ENCODE measurements at regions not wholly inside any gene's neighbourhood (a gene's known extent, or its start where the extent isn't known, plus 50 kb on each side); places are given as distances from the start of the nearest gene placed in this dataset.

GRCh38 chr7:86966916-86967315 is 92.5 kb downstream of the ELAPOR2 start:
- intact Hi-C loops (cut with micrococcal nuclease) = no loop called here
- H3K4me2 ChIP-seq (ENCODE audit: low read length) = no peak overlapping the region
- no peaks in the 10 kb centered on the region for H3K4me1 ChIP-seq (ENCODE audit: control insufficient read depth in 1 of 2, insufficient read depth in 2 of 2, low read length in 2 of 2)
- peaks cover 6% of the 10 kb centered on the region; the same call in 1 of the 2 replicates for H3K79me2 ChIP-seq (ENCODE audit: insufficient read depth, low read length)
- H2AFZ ChIP-seq (ENCODE audit: low read depth, low read length, poor library complexity, severe bottlenecking) = no peak overlapping the region
- no TSS peak for BruUV-seq (replicated peaks)
- no peaks in the 10 kb centered on the region for H4K20me1 ChIP-seq (ENCODE audit: insufficient read depth)
- DNase-seq (ENCODE audit: low read depth, low spot score) = no peak
- no peak overlapping the region for H3K4me3 ChIP-seq (replicated peaks in 1 of 2; ENCODE audit: low read depth in 1 of 2, low read length in 2 of 2)
- RAD21 ChIA-PET (ENCODE audit: low non-redundant PET in 1 of 2, low total read pairs in 2 of 2, uncharacterized antibody in 2 of 2, unreplicated experiment in 2 of 2) = no interaction called here
- no peaks in the 10 kb centered on the region for H3K36me3 ChIP-seq (ENCODE audit: control insufficient read depth in 1 of 2, insufficient read depth in 2 of 2, low read length in 2 of 2)
- POLR2A ChIA-PET = no interaction called here
- H3K9me3 ChIP-seq (ENCODE audit: control insufficient read depth in 1 of 2, insufficient read depth in 1 of 2, low read depth in 1 of 2, low read length in 2 of 2) = no peaks in the 10 kb centered on the region
- ATAC-seq = no peak
- no peaks in the 10 kb centered on the region for H3K27me3 ChIP-seq (ENCODE audit: insufficient read depth, low read length)
- no peak for TF ChIP-seq ZBTB33 (IDR thresholded peaks at IDR 0.05; ENCODE audit: extremely low read depth, insufficient replicate concordance, low read length)
- TF ChIP-seq EZH2phosphoT487 (IDR thresholded peaks at IDR 0.05; ENCODE audit: borderline replicate concordance) = no peak
- TF ChIP-seq, protein P1, sequence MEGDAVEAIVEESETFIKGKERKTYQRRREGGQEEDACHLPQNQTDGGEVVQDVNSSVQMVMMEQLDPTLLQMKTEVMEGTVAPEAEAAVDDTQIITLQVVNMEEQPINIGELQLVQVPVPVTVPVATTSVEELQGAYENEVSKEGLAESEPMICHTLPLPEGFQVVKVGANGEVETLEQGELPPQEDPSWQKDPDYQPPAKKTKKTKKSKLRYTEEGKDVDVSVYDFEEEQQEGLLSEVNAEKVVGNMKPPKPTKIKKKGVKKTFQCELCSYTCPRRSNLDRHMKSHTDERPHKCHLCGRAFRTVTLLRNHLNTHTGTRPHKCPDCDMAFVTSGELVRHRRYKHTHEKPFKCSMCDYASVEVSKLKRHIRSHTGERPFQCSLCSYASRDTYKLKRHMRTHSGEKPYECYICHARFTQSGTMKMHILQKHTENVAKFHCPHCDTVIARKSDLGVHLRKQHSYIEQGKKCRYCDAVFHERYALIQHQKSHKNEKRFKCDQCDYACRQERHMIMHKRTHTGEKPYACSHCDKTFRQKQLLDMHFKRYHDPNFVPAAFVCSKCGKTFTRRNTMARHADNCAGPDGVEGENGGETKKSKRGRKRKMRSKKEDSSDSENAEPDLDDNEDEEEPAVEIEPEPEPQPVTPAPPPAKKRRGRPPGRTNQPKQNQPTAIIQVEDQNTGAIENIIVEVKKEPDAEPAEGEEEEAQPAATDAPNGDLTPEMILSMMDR (IDR thresholded peaks at IDR 0.05 in 2 of 3, conservative IDR thresholded peaks at IDR 0.05 in 1 of 3; ENCODE audit: borderline replicate concordance in 1 of 3, insufficient read depth in 1 of 3, low read depth in 2 of 3, low read length in 2 of 3) = no peak
- no peak for TF ChIP-seq JUND (IDR thresholded peaks at IDR 0.05)
- no peak for TF ChIP-seq EZH2 (IDR thresholded peaks at IDR 0.05)
- TF ChIP-seq CEBPB (IDR thresholded peaks at IDR 0.05; ENCODE audit: low read depth) = no peak
- no peak for TF ChIP-seq REST (IDR thresholded peaks at IDR 0.05; ENCODE audit: low read depth)
- no peak for TF ChIP-seq MAX (IDR thresholded peaks at IDR 0.05)
- TF ChIP-seq TCF7L2 (IDR thresholded peaks at IDR 0.05; ENCODE audit: borderline replicate concordance, extremely low read depth, insufficient read depth, insufficient read length) = no peak
- TF ChIP-seq SRF (IDR thresholded peaks at IDR 0.05; ENCODE audit: low read depth) = no peak
- TF ChIP-seq ELF1 (IDR thresholded peaks at IDR 0.05; ENCODE audit: borderline replicate concordance, low read depth) = no peak
- TF ChIP-seq CBX3 (IDR thresholded peaks at IDR 0.05; ENCODE audit: low read depth) = no peak
- TF ChIP-seq POLR2A (IDR thresholded peaks at IDR 0.05; ENCODE audit: borderline replicate concordance, extremely low read depth, insufficient read depth, insufficient read length) = no peak
- TF ChIP-seq FOSL1 (IDR thresholded peaks at IDR 0.05; ENCODE audit: low read depth) = no peak
- TF ChIP-seq, protein P2, sequence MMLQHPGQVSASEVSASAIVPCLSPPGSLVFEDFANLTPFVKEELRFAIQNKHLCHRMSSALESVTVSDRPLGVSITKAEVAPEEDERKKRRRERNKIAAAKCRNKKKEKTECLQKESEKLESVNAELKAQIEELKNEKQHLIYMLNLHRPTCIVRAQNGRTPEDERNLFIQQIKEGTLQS (IDR thresholded peaks at IDR 0.05) = no peak
- TF ChIP-seq SP1 (IDR thresholded peaks at IDR 0.05; ENCODE audit: low read depth) = no peak
- TF ChIP-seq YY1 (IDR thresholded peaks at IDR 0.05; ENCODE audit: extremely low read depth, insufficient replicate concordance, low read depth, low read length) = no peak
- TF ChIP-seq ZNF274 (IDR thresholded peaks at IDR 0.05; ENCODE audit: low read depth, low read length) = no peak
- TF ChIP-seq RAD21 (IDR thresholded peaks at IDR 0.05; ENCODE audit: low read depth) = no peak
- CTCF ChIA-PET = no interaction called here
- no peak overlapping the region for H3K27ac ChIP-seq (ENCODE audit: low read depth, low read length)
- no peaks in the 10 kb centered on the region for H3K9me2 ChIP-seq (ENCODE audit: insufficient read depth)
- no peak overlapping the region for H3K9ac ChIP-seq (ENCODE audit: low read length)

Measured in HCT116 (cell line).